Thyroid gland (tissue), 4 donors: ENCODE measurements at regions not wholly inside any gene's neighbourhood (a gene's known extent, or its start where the extent isn't known, plus 50 kb on each side); places are given as distances from the start of the nearest gene placed in this dataset.
"Not testable (repeated sequence)": the region's sequence is repeated elsewhere in the genome, so short reads cannot be mapped to it uniquely, and the experiment has no call there.

ENCODE experiments used
- DNase-seq, 2 donors: peaks; one replicate each; pipeline ENCODE4 v3.0.0-alpha.2; 2019
- H3K27ac ChIP-seq, 3 donors: fragments of 200-600 bp; sonication (generic); 1 replicate in 2 of 3; 2 replicates in 1 of 3; pipeline ENCODE4 v1.5.1; 2016 to 2019; ENCODE audit warnings: mild to moderate bottlenecking in 1 of 3, moderate library complexity in 1 of 3
- H3K27me3 ChIP-seq: fragments of 200-600 bp; sonication (generic); one replicate; pipeline ENCODE4 v1.5.1; 2019
- H3K36me3 ChIP-seq, 2 donors: fragments of 200-600 bp; sonication (generic); one replicate each; pipeline ENCODE4 v1.5.1; 2016 to 2019
- H3K4me1 ChIP-seq, 2 donors: fragments of 200-600 bp; sonication (generic); one replicate each; pipeline ENCODE4 v1.5.1; 2017 to 2019
- H3K4me3 ChIP-seq, 3 donors: fragments of 200-600 bp; sonication (generic); replicated peaks in 1 of 3; 1 replicate in 2 of 3; 2 replicates in 1 of 3; pipeline ENCODE4 v1.5.1; 2016; ENCODE audit warnings: mild to moderate bottlenecking in 1 of 3
- H3K9me3 ChIP-seq: fragments of 200-600 bp; sonication (generic); one replicate; pipeline ENCODE4 v1.5.1; 2017
- CTCF ChIP-seq, 6 experiments: fragments of 200-600 bp in 3 of 6; fragments of 450-650 bp in 3 of 6; sonication (generic) in 3 of 6; IDR thresholded peaks; one replicate each; pipeline ENCODE4 v1.5.1; 2016 to 2019; ENCODE audit warnings: antibody characterized with exemption in 6 of 6, mild to moderate bottlenecking in 2 of 6, inconsistent platforms in 1 of 6, moderate library complexity in 1 of 6
- POLR2A ChIP-seq, 2 donors: fragments of 450-650 bp; IDR thresholded peaks; one replicate each; pipeline ENCODE4 v1.6.1; 2017; ENCODE audit warnings: antibody characterized with exemption in 2 of 2, mild to moderate bottlenecking in 2 of 2, moderate library complexity in 1 of 2
- WGBS, 2 donors: methylation state at CpG; one replicate each; pipeline ENCODE4 v1.1.5; 2017; 5-methylcytosine and 5-hydroxymethylcytosine counted together
- intact Hi-C: fragments of 100-400 bp; cut with DNase I; formaldehyde crosslinking; loops from one replicate; pipeline ENCODE4 v1.15.1; 2023

GRCh38 chr11:92159931-92160330 is 64.7 kb upstream of the FAT3 start:
- no peaks in the 10 kb centered on the region for H3K36me3 ChIP-seq
- no peaks in the 10 kb centered on the region for H3K9me3 ChIP-seq
- 86 to 89% methylated on average over 1 of the region's 1 CpG for WGBS, 2 donors
- TF ChIP-seq POLR2A (IDR thresholded peaks at IDR 0.05) (no peak), CTCF (IDR thresholded peaks at IDR 0.05) (no peak)
- H3K27ac ChIP-seq: no peak overlapping the region
- intact Hi-C loops: no loop called here
- H3K4me1 ChIP-seq: no peaks in the 10 kb centered on the region
- H3K4me3 ChIP-seq: no peak overlapping the region
- no peaks in the 10 kb centered on the region for H3K27me3 ChIP-seq
- DNase-seq: no peak

GRCh38 chr11:92157390-92157789 is 67.2 kb upstream of the FAT3 start:
- DNase-seq, intact Hi-C loops, H3K36me3 ChIP-seq, H3K27ac ChIP-seq, H3K4me1 ChIP-seq, H3K4me3 ChIP-seq, H3K9me3 ChIP-seq, H3K27me3 ChIP-seq: not testable (repeated sequence)
- 93 to 96% methylated on average over 4 to 21 of the region's 35 CpGs for WGBS, 2 donors

- 55 to 56% methylated on average over 4 of the region's 4 CpGs for WGBS, 2 donors
- no peaks in the 10 kb centered on the region for H3K4me1 ChIP-seq
- intact Hi-C loops: no loop called here
- H3K36me3 ChIP-seq: no peaks in the 10 kb centered on the region
- no peaks in the 10 kb centered on the region for H3K27me3 ChIP-seq
- no peak overlapping the region for H3K4me3 ChIP-seq
- TF ChIP-seq CTCF (IDR thresholded peaks at IDR 0.05): no peak
- no peak for TF ChIP-seq POLR2A (IDR thresholded peaks at IDR 0.05)
- H3K9me3 ChIP-seq: no peaks in the 10 kb centered on the region
- no peak overlapping the region for H3K27ac ChIP-seq
- no peak for DNase-seq
Observed at GRCh38 chr11:92154611-92155010, 70.0 kb upstream of the FAT3 start.

DNA sequence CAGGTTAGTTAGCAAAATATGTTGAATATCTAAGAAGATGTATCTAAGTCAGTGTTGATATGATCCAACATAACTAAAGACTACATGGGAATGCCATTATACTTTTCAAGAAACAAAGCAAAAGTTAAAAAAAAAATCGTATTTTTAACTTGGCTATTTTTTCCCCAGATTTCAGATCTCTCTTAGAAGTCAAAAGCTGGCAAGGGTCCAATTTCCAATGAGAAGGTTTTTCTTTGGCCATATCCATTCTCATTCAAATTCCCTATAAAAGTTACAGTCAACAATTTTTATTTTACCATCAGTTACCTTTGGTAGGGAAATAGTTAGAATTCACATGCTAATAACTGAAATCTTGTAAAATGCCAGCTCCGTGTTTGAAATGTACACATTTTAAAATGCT is 70.5 kb upstream of the FAT3 start:
- Histone ChIP-seq H3K4me3 (no peak overlapping the region), H3K9me3 (no peaks in the 10 kb centered on the region), H3K4me1 (no peaks in the 10 kb centered on the region), H3K27me3 (no peaks in the 10 kb centered on the region), H3K27ac (no peak overlapping the region), H3K36me3 (no peaks in the 10 kb centered on the region)
- no peak for DNase-seq
- no peak for TF ChIP-seq CTCF (IDR thresholded peaks at IDR 0.05)
- TF ChIP-seq POLR2A (IDR thresholded peaks at IDR 0.05): no peak
- WGBS, 2 donors: 54 to 60% methylated on average over 2 of the region's 2 CpGs
- intact Hi-C loops: no loop called here

- DNase-seq: no peak
- no peaks in the 10 kb centered on the region for H3K9me3 ChIP-seq
- WGBS, 2 donors: 89 to 95% methylated on average over 2 of the region's 2 CpGs
- intact Hi-C loops: no loop called here
- H3K27ac ChIP-seq: no peak overlapping the region
- H3K36me3 ChIP-seq: no peaks in the 10 kb centered on the region
- TF ChIP-seq POLR2A (IDR thresholded peaks at IDR 0.05) (no peak), CTCF (IDR thresholded peaks at IDR 0.05) (no peak)
- no peak overlapping the region for H3K4me3 ChIP-seq
- no peaks in the 10 kb centered on the region for H3K27me3 ChIP-seq
- no peaks in the 10 kb centered on the region for H3K4me1 ChIP-seq
Observed at GRCh38 chr11:92153542-92153941, 71.1 kb upstream of the FAT3 start.

- Histone ChIP-seq H3K27ac (no peak overlapping the region), H3K4me3 (no peak overlapping the region), H3K36me3 (no peaks in the 10 kb centered on the region), H3K27me3 (no peaks in the 10 kb centered on the region), H3K9me3 (no peaks in the 10 kb centered on the region), H3K4me1 (no peaks in the 10 kb centered on the region)
- TF ChIP-seq POLR2A (IDR thresholded peaks at IDR 0.05) (no peak), CTCF (IDR thresholded peaks at IDR 0.05) (no peak)
- intact Hi-C loops: no loop called here
- 67 to 79% methylated on average over 7 of the region's 7 CpGs for WGBS, 2 donors
- DNase-seq: no peak
Observed at GRCh38 chr11:92152245-92152644, 72.4 kb upstream of the FAT3 start.
